RWPE2 (cell line): ENCODE measurements at regions not wholly inside any gene's neighbourhood (a gene's known extent, or its start where the extent isn't known, plus 50 kb on each side); places are given as distances from the start of the nearest gene placed in this dataset.

Experiments used
- ATAC-seq: fragments of 200-7000 bp; cut with Tn5 transposase; 3 replicates; pipeline ENCODE4 v1.9.1; 2021; ENCODE audit warnings: low read depth
- DNase-seq: peaks from one replicate; pipeline ENCODE4 v3.0.0-alpha.2; 2020; ENCODE audit warnings: low spot score
- H3K27ac ChIP-seq: fragments of 450-650 bp; 2 replicates; pipeline ENCODE4 v1.5.1; 2017; ENCODE audit warnings: mild to moderate bottlenecking; ENCODE audit not compliant: poor library complexity, severe bottlenecking
- H3K27me3 ChIP-seq: fragments of 250-450 bp; sonication (Bioruptor Pico); 2 replicates; pipeline ENCODE4 v1.5.1; 2021; ENCODE audit warnings: mild to moderate bottlenecking, moderate library complexity; ENCODE audit not compliant: insufficient read depth, poor library complexity, severe bottlenecking
- H3K36me3 ChIP-seq: fragments of 250-450 bp; sonication (Bioruptor Pico); 2 replicates; pipeline ENCODE4 v1.5.1; 2020; ENCODE audit warnings: low read depth, mild to moderate bottlenecking, moderate library complexity
- H3K4me1 ChIP-seq: fragments of 250-450 bp; sonication (Bioruptor Pico); 2 replicates; pipeline ENCODE4 v1.5.1; 2021; ENCODE audit warnings: mild to moderate bottlenecking, moderate library complexity; ENCODE audit not compliant: insufficient read depth, poor library complexity, severe bottlenecking
- H3K4me3 ChIP-seq: fragments of 250-450 bp; sonication (Bioruptor Pico); 2 replicates; pipeline ENCODE4 v1.5.1; 2021; ENCODE audit warnings: mild to moderate bottlenecking, moderate library complexity; ENCODE audit not compliant: severe bottlenecking
- H3K9me3 ChIP-seq: fragments of 250-450 bp; sonication (Bioruptor Pico); 2 replicates; pipeline ENCODE4 v1.5.1; 2021; ENCODE audit warnings: mild to moderate bottlenecking, moderate library complexity; ENCODE audit not compliant: severe bottlenecking
- TF ChIP-seq, protein P1 (sequence below): fragments of 450-650 bp; IDR thresholded peaks from one replicate; pipeline ENCODE4 v1.5.1; 2017; ENCODE audit warnings: mild to moderate bottlenecking, moderate library complexity; ENCODE audit not compliant: poor library complexity, severe bottlenecking

DNA sequence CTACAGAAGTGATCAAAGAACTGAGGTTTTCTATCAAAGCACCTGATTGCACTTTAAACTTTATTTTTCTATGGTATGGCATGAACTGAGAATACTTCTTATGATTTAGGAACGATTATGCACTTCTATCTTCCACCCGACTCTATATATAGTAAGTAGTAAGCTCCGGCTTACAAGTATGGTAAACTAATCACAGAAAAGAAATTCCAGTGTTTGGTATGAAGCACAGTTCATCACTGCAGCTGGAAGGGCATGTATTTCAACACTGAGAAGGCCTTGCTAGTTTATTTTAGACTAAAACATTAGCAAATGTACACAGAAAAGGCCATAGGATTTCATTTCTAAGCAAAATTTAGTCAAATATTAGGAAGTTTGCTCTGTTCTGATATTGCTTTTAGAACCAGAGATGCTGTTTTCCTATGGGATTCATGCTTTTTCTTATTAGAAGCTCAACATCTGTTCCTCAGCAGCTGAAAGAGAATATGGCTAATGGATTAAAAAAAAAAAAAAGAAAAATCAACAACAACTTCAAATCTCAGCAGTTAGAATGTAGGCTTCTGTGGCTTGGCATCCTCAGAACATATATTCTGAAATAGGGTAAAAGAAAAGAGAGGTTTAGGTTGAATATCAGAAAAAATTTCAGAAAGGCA, 273.5 kb downstream of the C4orf33 start:
- Histone ChIP-seq H3K27ac (no peak overlapping the region), H3K27me3 (no peaks in the 10 kb centered on the region), H3K36me3 (no peaks in the 10 kb centered on the region), H3K9me3 (no peaks in the 10 kb centered on the region), H3K4me3 (no peak overlapping the region), H3K4me1 (no peaks in the 10 kb centered on the region)
- TF ChIP-seq, protein P1, sequence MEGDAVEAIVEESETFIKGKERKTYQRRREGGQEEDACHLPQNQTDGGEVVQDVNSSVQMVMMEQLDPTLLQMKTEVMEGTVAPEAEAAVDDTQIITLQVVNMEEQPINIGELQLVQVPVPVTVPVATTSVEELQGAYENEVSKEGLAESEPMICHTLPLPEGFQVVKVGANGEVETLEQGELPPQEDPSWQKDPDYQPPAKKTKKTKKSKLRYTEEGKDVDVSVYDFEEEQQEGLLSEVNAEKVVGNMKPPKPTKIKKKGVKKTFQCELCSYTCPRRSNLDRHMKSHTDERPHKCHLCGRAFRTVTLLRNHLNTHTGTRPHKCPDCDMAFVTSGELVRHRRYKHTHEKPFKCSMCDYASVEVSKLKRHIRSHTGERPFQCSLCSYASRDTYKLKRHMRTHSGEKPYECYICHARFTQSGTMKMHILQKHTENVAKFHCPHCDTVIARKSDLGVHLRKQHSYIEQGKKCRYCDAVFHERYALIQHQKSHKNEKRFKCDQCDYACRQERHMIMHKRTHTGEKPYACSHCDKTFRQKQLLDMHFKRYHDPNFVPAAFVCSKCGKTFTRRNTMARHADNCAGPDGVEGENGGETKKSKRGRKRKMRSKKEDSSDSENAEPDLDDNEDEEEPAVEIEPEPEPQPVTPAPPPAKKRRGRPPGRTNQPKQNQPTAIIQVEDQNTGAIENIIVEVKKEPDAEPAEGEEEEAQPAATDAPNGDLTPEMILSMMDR = no peak
- DNase-seq (no peak), ATAC-seq (no peak)

DNA sequence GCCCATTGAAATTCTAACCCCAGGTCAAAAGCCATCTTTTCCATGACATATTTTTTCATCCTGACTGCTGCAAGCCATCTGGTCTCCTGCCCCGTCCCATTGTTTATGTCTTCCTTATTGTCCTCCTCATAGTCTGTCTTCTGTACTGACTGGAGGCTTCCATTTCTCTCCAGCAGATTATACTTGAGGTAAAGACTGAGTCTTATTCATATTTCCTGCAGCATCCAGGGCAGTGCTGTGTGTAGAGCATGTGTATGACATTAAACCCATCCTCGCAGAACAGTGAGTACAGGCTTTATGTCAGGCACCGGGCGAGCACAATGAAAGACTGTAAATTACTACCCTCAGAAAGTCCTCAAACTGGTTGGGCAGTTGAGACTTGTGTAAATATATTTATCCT, 275.1 kb downstream of the C4orf33 start:
- TF ChIP-seq, protein P1 = no peak
- Histone ChIP-seq H3K27ac (no peak overlapping the region), H3K4me3 (no peak overlapping the region), H3K27me3 (no peaks in the 10 kb centered on the region), H3K4me1 (no peaks in the 10 kb centered on the region), H3K9me3 (no peaks in the 10 kb centered on the region), H3K36me3 (no peaks in the 10 kb centered on the region)
- no peak for DNase-seq
- no peak for ATAC-seq

DNA sequence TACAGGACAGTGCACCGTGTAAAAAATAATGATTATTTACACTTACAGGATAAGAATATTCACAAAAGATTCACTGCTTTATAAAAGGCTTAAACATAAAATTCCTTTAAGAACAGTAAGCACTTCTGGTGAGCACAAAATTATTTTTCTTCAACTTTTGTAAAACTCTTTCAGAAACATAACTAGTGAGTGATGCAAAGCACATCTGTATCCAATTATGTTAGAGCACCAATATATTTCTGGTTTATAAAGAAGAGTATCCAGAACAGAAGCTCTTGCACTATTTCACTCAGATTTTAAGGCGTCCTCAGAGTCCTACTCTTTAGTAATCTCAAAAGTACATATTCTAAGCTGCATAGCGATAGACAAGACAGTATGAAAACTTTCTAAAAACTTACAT, 276.0 kb downstream of the C4orf33 start:
- Histone ChIP-seq H3K9me3 (no peaks in the 10 kb centered on the region), H3K36me3 (no peaks in the 10 kb centered on the region), H3K27me3 (no peaks in the 10 kb centered on the region), H3K27ac (no peak overlapping the region), H3K4me1 (no peaks in the 10 kb centered on the region), H3K4me3 (no peak overlapping the region)
- DNase-seq = no peak
- no peak for ATAC-seq
- TF ChIP-seq, protein P1 = no peak

DNA sequence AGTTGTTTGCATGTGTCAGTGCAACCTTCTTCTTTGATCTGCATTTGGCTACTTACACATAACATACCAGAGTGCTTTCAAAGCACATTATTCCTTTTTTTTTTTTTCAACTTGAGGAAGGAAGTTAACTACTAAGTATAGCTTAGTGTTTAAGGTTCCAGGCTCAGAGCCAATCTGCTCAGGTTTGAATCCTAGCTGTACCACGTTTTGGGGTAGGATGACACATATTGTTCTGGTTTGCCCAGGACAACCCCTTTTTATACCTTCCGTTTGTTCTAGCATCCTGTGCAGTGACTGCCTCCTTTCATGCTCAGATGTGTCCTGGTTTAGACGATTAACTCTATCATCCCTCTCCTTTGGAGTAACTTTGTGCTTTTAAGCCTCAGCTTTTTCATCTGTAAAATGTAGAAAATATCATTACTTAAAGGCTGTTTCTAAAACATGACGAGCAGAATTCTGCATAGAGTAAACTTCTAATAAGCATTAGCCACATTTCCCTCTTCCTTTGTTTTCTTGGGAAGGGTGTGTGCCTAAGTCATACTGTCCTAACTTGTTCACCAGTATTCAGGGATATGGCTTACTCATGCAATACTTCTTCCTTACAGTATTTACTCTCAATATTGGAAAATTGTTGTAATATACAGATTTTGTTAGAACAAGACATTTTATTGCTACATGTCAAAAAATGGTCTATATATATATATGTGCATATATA, 281.3 kb downstream of the C4orf33 start:
- H3K4me1 ChIP-seq = peaks cover 6% of the 10 kb centered on the region
- H3K4me3 ChIP-seq = no peak overlapping the region
- peak overlapping the region; percentile 24 for H3K27ac ChIP-seq
- H3K27me3 ChIP-seq = no peaks in the 10 kb centered on the region
- ATAC-seq (peak; percentile 87), DNase-seq (no peak)
- TF ChIP-seq, protein P1 = no peak
- no peaks in the 10 kb centered on the region for H3K36me3 ChIP-seq
- H3K9me3 ChIP-seq = no peaks in the 10 kb centered on the region

DNA sequence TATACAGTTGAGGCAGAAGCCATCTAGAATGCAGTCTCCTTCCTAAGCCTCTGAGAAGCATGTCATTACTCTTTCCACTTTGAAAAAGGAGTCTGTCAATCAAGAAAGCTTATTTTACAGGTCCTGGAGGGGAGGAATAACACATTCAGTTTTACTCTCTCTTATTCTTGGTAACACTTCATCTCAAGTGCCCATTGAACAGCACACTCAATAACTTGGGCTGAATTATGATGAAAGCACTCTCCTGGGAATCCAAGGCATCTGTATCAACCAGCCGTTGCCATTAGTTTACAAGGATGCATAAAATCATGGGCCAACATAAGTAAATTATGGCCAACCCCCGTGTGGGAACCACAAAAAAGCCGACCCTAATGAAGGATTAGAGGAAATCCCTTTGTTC, 282.4 kb downstream of the C4orf33 start:
- Histone ChIP-seq H3K4me1 (peaks cover 6% of the 10 kb centered on the region), H3K9me3 (no peaks in the 10 kb centered on the region), H3K27ac (no peak overlapping the region), H3K36me3 (no peaks in the 10 kb centered on the region), H3K27me3 (no peaks in the 10 kb centered on the region), H3K4me3 (no peak overlapping the region)
- ATAC-seq = no peak
- TF ChIP-seq, protein P1 = no peak
- no peak for DNase-seq
